ENCODE measurements at regions not wholly inside any gene's neighbourhood (a gene's known extent, or its start where the extent isn't known, plus 50 kb on each side); places are given as distances from the start of the nearest gene placed in this dataset.

- Histone ChIP-seq H3K9me2 (ENCODE audit: insufficient read depth, low read length) (no peaks in the 10 kb centered on the region), H2AFZ (ENCODE audit: low read length) (no peak overlapping the region), H4K20me1 (ENCODE audit: insufficient read depth, low read length) (no peaks in the 10 kb centered on the region), H3K9me3 (ENCODE audit: low read length) (no peaks in the 10 kb centered on the region), H3K4me3 (ENCODE audit: low read depth, low read length, poor library complexity, severe bottlenecking) (no peak overlapping the region), H3K4me2 (ENCODE audit: low read length) (no peak overlapping the region), H3K4me1 (ENCODE audit: insufficient read depth, low read length, poor library complexity, severe bottlenecking) (no peaks in the 10 kb centered on the region), H3K27ac (ENCODE audit: low read depth, low read length, poor library complexity, severe bottlenecking) (no peak overlapping the region), H3K36me3 (ENCODE audit: insufficient read depth, low read length) (no peaks in the 10 kb centered on the region), H3K79me2 (ENCODE audit: insufficient read depth, low read depth, low read length) (no peaks in the 10 kb centered on the region)
- CTCF ChIA-PET (ENCODE audit: unreplicated experiment): interaction anchor here (0.5 kb wide), 1 partner anchor 353 kb away, joined by 3 read pairs; no protein-coding TSS in a partner anchor
- intact Hi-C loops (cut with micrococcal nuclease; ENCODE audit: unreplicated experiment): no loop called here
- POLR2A ChIA-PET: no interaction called here
- no peak for TF ChIP-seq EZH2phosphoT487 (IDR thresholded peaks at IDR 0.05; ENCODE audit: borderline replicate concordance, low read depth, low read length)
- TF ChIP-seq, protein P1, sequence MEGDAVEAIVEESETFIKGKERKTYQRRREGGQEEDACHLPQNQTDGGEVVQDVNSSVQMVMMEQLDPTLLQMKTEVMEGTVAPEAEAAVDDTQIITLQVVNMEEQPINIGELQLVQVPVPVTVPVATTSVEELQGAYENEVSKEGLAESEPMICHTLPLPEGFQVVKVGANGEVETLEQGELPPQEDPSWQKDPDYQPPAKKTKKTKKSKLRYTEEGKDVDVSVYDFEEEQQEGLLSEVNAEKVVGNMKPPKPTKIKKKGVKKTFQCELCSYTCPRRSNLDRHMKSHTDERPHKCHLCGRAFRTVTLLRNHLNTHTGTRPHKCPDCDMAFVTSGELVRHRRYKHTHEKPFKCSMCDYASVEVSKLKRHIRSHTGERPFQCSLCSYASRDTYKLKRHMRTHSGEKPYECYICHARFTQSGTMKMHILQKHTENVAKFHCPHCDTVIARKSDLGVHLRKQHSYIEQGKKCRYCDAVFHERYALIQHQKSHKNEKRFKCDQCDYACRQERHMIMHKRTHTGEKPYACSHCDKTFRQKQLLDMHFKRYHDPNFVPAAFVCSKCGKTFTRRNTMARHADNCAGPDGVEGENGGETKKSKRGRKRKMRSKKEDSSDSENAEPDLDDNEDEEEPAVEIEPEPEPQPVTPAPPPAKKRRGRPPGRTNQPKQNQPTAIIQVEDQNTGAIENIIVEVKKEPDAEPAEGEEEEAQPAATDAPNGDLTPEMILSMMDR (conservative IDR thresholded peaks at IDR 0.05; ENCODE audit: low read length): no peak
- BruUV-seq (replicated peaks): no TSS peak
- DNase-seq (ENCODE audit: low spot score): no peak
These were observed 226.1 kb upstream of the HNRNPA3 start for GRCh38 chr2:176986487-176986886.

DNA sequence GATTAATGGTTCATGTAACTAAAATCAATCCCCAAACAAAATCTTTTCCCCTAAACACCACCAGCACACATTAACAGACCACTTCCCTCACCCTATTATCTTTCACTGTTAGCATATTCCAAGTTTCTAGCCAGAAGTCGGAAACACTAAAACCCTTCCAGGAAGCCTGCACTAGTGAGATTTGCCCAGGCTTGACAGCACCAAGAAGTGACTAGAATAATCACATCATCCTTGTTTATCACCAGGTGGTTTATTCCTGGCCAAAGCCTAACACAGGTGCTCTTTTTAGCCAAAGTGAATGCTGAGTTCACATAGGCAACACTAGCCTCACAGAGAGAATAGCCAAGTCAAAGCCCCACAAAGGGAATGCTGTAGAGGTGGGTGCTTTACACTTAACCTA, 221.2 kb upstream of the HNRNPA3 start:
- ChIA-PET POLR2A (no interaction called here), CTCF (ENCODE audit: unreplicated experiment) (no interaction called here)
- H3K4me2 ChIP-seq (ENCODE audit: low read length): no peak overlapping the region
- no peak overlapping the region for H2AFZ ChIP-seq (ENCODE audit: low read length)
- DNase-seq (ENCODE audit: low spot score): no peak
- no peaks in the 10 kb centered on the region for H3K9me2 ChIP-seq (ENCODE audit: insufficient read depth, low read length)
- no peaks in the 10 kb centered on the region for H4K20me1 ChIP-seq (ENCODE audit: insufficient read depth, low read length)
- H3K79me2 ChIP-seq (ENCODE audit: insufficient read depth, low read depth, low read length): no peaks in the 10 kb centered on the region
- no peak overlapping the region for H3K4me3 ChIP-seq (ENCODE audit: low read depth, low read length, poor library complexity, severe bottlenecking)
- no peak for TF ChIP-seq EZH2phosphoT487 (IDR thresholded peaks at IDR 0.05; ENCODE audit: borderline replicate concordance, low read depth, low read length)
- TF ChIP-seq, protein P1 (conservative IDR thresholded peaks at IDR 0.05; ENCODE audit: low read length): no peak
- no peaks in the 10 kb centered on the region for H3K36me3 ChIP-seq (ENCODE audit: insufficient read depth, low read length)
- H3K9me3 ChIP-seq (ENCODE audit: low read length): no peaks in the 10 kb centered on the region
- no peaks in the 10 kb centered on the region for H3K4me1 ChIP-seq (ENCODE audit: insufficient read depth, low read length, poor library complexity, severe bottlenecking)
- intact Hi-C loops (cut with micrococcal nuclease; ENCODE audit: unreplicated experiment): no loop called here
- H3K27ac ChIP-seq (ENCODE audit: low read depth, low read length, poor library complexity, severe bottlenecking): no peak overlapping the region
- no TSS peak for BruUV-seq (replicated peaks)

GRCh38 chr2:176997074-176997791, 215.4 kb upstream of the HNRNPA3 start:
- BruUV-seq (replicated peaks): no TSS peak
- Histone ChIP-seq H3K9me3 (ENCODE audit: low read length) (no peaks in the 10 kb centered on the region), H3K4me2 (ENCODE audit: low read length) (no peak overlapping the region), H3K79me2 (ENCODE audit: insufficient read depth, low read depth, low read length) (no peaks in the 10 kb centered on the region), H3K4me3 (ENCODE audit: low read depth, low read length, poor library complexity, severe bottlenecking) (no peak overlapping the region), H2AFZ (ENCODE audit: low read length) (no peak overlapping the region), H3K4me1 (ENCODE audit: insufficient read depth, low read length, poor library complexity, severe bottlenecking) (no peaks in the 10 kb centered on the region), H4K20me1 (ENCODE audit: insufficient read depth, low read length) (no peaks in the 10 kb centered on the region), H3K36me3 (ENCODE audit: insufficient read depth, low read length) (no peaks in the 10 kb centered on the region), H3K27ac (ENCODE audit: low read depth, low read length, poor library complexity, severe bottlenecking) (no peak overlapping the region), H3K9me2 (ENCODE audit: insufficient read depth, low read length) (no peaks in the 10 kb centered on the region)
- intact Hi-C loops (cut with micrococcal nuclease; ENCODE audit: unreplicated experiment): no loop called here
- ChIA-PET POLR2A (no interaction called here), CTCF (ENCODE audit: unreplicated experiment) (no interaction called here)
- DNase-seq (ENCODE audit: low spot score): no peak
- TF ChIP-seq, protein P1 (conservative IDR thresholded peaks at IDR 0.05; ENCODE audit: low read length): no peak
- TF ChIP-seq EZH2phosphoT487 (IDR thresholded peaks at IDR 0.05; ENCODE audit: borderline replicate concordance, low read depth, low read length): no peak
